Activated T-cell treated with anti-CD3 and anti-CD28 coated beads, Interleukin-2, amount 50 U/mL, for 72 hours (primary cell): ENCODE measurements at regions not wholly inside any gene's neighbourhood (a gene's known extent, or its start where the extent isn't known, plus 50 kb on each side); places are given as distances from the start of the nearest gene placed in this dataset.

Experiments
- ATAC-seq, 2 donors: fragments of 150-1000 bp; cut with Tn5 transposase; replicated peaks in 1 of 2; 2 replicates each; pipeline ENCODE4 v1.10.0; 2021; ENCODE audit warnings: moderate library complexity in 2 of 2, mild to moderate bottlenecking in 1 of 2
- DNase-seq, 2 donors: peaks; one replicate each; pipeline ENCODE4 v3.0.0; 2021 to 2022; ENCODE audit warnings: mixed read lengths in 1 of 2
- H3K27ac Mint-ChIP-seq: one replicate; pipeline ENCODE4 v1.8.0; 2022; ENCODE audit warnings: mild to moderate bottlenecking, moderate library complexity, mixed read lengths
- H3K27me3 Mint-ChIP-seq: one replicate; pipeline ENCODE4 v1.8.0; 2022; ENCODE audit warnings: low read depth, mixed read lengths
- H3K36me3 Mint-ChIP-seq, 2 donors: one replicate each; pipeline ENCODE4 v1.8.0; 2022; ENCODE audit warnings: mixed read lengths in 2 of 2, mild to moderate bottlenecking in 1 of 2; ENCODE audit not compliant: insufficient read depth in 2 of 2
- H3K4me1 Mint-ChIP-seq: one replicate; pipeline ENCODE4 v1.8.0; 2022; ENCODE audit warnings: low read depth, mixed read lengths
- H3K4me3 Mint-ChIP-seq, 2 donors: one replicate each; pipeline ENCODE4 v1.8.0; 2022; ENCODE audit warnings: mild to moderate bottlenecking in 2 of 2, mixed read lengths in 2 of 2, moderate library complexity in 2 of 2
- H3K9me3 Mint-ChIP-seq, 2 donors: one replicate each; pipeline ENCODE4 v1.8.0; 2022; ENCODE audit warnings: mixed read lengths in 2 of 2

GRCh38 chr1:230549625-230550024 lies 92.7 kb upstream of the COG2 start:
- Mint-ChIP-seq H3K4me3 (no peak overlapping the region), H3K4me1 (no peaks in the 10 kb centered on the region), H3K27ac (no peak overlapping the region), H3K9me3 (no peaks in the 10 kb centered on the region), H3K27me3 (peaks cover 33% of the 10 kb centered on the region), H3K36me3 (no peaks in the 10 kb centered on the region)
- ATAC-seq: no peak
- no peak for DNase-seq

- Mint-ChIP-seq H3K4me1 (no peaks in the 10 kb centered on the region), H3K27ac (no peak overlapping the region), H3K4me3 (no peak overlapping the region), H3K9me3 (no peaks in the 10 kb centered on the region), H3K36me3 (no peaks in the 10 kb centered on the region), H3K27me3 (peaks cover 28% of the 10 kb centered on the region)
- DNase-seq: no peak
- ATAC-seq: no peak
Measured at GRCh38 chr1:230548997-230549396, 93.3 kb upstream of the COG2 start.

GRCh38 chr1:230548357-230548756 lies 93.9 kb upstream of the COG2 start:
- no peaks in the 10 kb centered on the region for H3K9me3 Mint-ChIP-seq
- DNase-seq (no peak), ATAC-seq (no peak)
- peaks cover 21% of the 10 kb centered on the region for H3K27me3 Mint-ChIP-seq
- no peaks in the 10 kb centered on the region for H3K36me3 Mint-ChIP-seq
- no peaks in the 10 kb centered on the region for H3K4me1 Mint-ChIP-seq
- H3K27ac Mint-ChIP-seq: no peak overlapping the region
- H3K4me3 Mint-ChIP-seq: no peak overlapping the region

- ATAC-seq (no peak), DNase-seq (no peak)
- peaks cover 11% of the 10 kb centered on the region for H3K4me1 Mint-ChIP-seq
- H3K36me3 Mint-ChIP-seq: no peaks in the 10 kb centered on the region
- peaks cover 9% of the 10 kb centered on the region for H3K27me3 Mint-ChIP-seq
- no peak overlapping the region for H3K27ac Mint-ChIP-seq
- H3K4me3 Mint-ChIP-seq: no peak overlapping the region
- no peaks in the 10 kb centered on the region for H3K9me3 Mint-ChIP-seq
Measured at GRCh38 chr1:230545181-230545580, 97.1 kb upstream of the COG2 start.

- no peak overlapping the region for H3K4me3 Mint-ChIP-seq
- H3K27me3 Mint-ChIP-seq: peaks cover 9% of the 10 kb centered on the region
- DNase-seq (no peak), ATAC-seq (no peak)
- peaks cover 11% of the 10 kb centered on the region for H3K4me1 Mint-ChIP-seq
- no peaks in the 10 kb centered on the region for H3K36me3 Mint-ChIP-seq
- no peaks in the 10 kb centered on the region for H3K9me3 Mint-ChIP-seq
- no peak overlapping the region for H3K27ac Mint-ChIP-seq
Measured at GRCh38 chr1:230544758-230545157, 97.5 kb upstream of the COG2 start.

GRCh38 chr1:230543085-230543484 lies 99.2 kb upstream of the COG2 start:
- H3K27me3 Mint-ChIP-seq: no peaks in the 10 kb centered on the region
- H3K4me3 Mint-ChIP-seq: no peak overlapping the region
- H3K9me3 Mint-ChIP-seq: no peaks in the 10 kb centered on the region
- DNase-seq: no peak
- no peak for ATAC-seq
- H3K27ac Mint-ChIP-seq: no peak overlapping the region
- H3K4me1 Mint-ChIP-seq: peaks cover 11% of the 10 kb centered on the region
- H3K36me3 Mint-ChIP-seq: no peaks in the 10 kb centered on the region

- Mint-ChIP-seq H3K27ac (no peak overlapping the region), H3K4me1 (peaks cover 11% of the 10 kb centered on the region), H3K9me3 (no peaks in the 10 kb centered on the region), H3K4me3 (no peak overlapping the region), H3K36me3 (no peaks in the 10 kb centered on the region), H3K27me3 (no peaks in the 10 kb centered on the region)
- DNase-seq (no peak), ATAC-seq (no peak)
Measured at GRCh38 chr1:230542681-230543080, 99.6 kb upstream of the COG2 start.

GRCh38 chr1:230542054-230542453 lies 100.2 kb upstream of the COG2 start:
- H3K27me3 Mint-ChIP-seq: no peaks in the 10 kb centered on the region
- peak; percentile 67 for DNase-seq
- H3K9me3 Mint-ChIP-seq: no peaks in the 10 kb centered on the region
- H3K4me3 Mint-ChIP-seq: peak overlapping the region; percentile 1 to 35
- ATAC-seq: peak; percentile 98 to 99
- H3K4me1 Mint-ChIP-seq: peaks cover 11% of the 10 kb centered on the region
- no peak overlapping the region for H3K27ac Mint-ChIP-seq
- H3K36me3 Mint-ChIP-seq: no peaks in the 10 kb centered on the region

GRCh38 chr1:230541306-230541705 lies 101.0 kb upstream of the COG2 start:
- DNase-seq: no peak
- H3K27ac Mint-ChIP-seq: no peak overlapping the region
- no peaks in the 10 kb centered on the region for H3K36me3 Mint-ChIP-seq
- H3K4me1 Mint-ChIP-seq: peaks cover 11% of the 10 kb centered on the region
- H3K9me3 Mint-ChIP-seq: no peaks in the 10 kb centered on the region
- H3K27me3 Mint-ChIP-seq: peaks cover 2% of the 10 kb centered on the region
- H3K4me3 Mint-ChIP-seq: no peak overlapping the region
- ATAC-seq: no peak

GRCh38 chr1:230540421-230541155 lies 101.7 kb upstream of the COG2 start:
- H3K36me3 Mint-ChIP-seq: no peaks in the 10 kb centered on the region

GRCh38 chr1:230537456-230537855 lies 104.8 kb upstream of the COG2 start:
- Mint-ChIP-seq H3K4me1 (peaks cover 9% of the 10 kb centered on the region), H3K36me3 (peaks cover 5 to 10% of the 10 kb centered on the region in 2 donors), H3K9me3 (peaks cover 5 to 8% of the 10 kb centered on the region in 2 donors), H3K27ac (no peak overlapping the region), H3K4me3 (no peak overlapping the region), H3K27me3 (peaks cover 8% of the 10 kb centered on the region)
- ATAC-seq (no peak), DNase-seq (no peak)

More at GRCh38 chr1:230540421-230541155, 101.7 kb upstream of the COG2 start:
- ATAC-seq (no peak), DNase-seq (no peak)
- no peaks in the 10 kb centered on the region for H3K9me3 Mint-ChIP-seq
- peaks cover 11% of the 10 kb centered on the region for H3K4me1 Mint-ChIP-seq
- no peak overlapping the region for H3K27ac Mint-ChIP-seq
- H3K4me3 Mint-ChIP-seq: no peak overlapping the region
- H3K27me3 Mint-ChIP-seq: peaks cover 8% of the 10 kb centered on the region

GRCh38 chr1:230536641-230537155 lies 105.6 kb upstream of the COG2 start:
- Mint-ChIP-seq H3K9me3 (peaks cover 5 to 8% of the 10 kb centered on the region in 2 donors), H3K36me3 (peaks cover 5 to 10% of the 10 kb centered on the region in 2 donors), H3K4me3 (no peak overlapping the region), H3K4me1 (peaks cover 2% of the 10 kb centered on the region), H3K27me3 (peaks cover 8% of the 10 kb centered on the region), H3K27ac (no peak overlapping the region)
- ATAC-seq (no peak), DNase-seq (no peak)

- Mint-ChIP-seq H3K9me3 (peaks cover 8 to 10% of the 10 kb centered on the region in 2 donors), H3K36me3 (peaks cover 7 to 10% of the 10 kb centered on the region in 2 donors), H3K27ac (no peak overlapping the region), H3K4me3 (no peak overlapping the region), H3K27me3 (peaks cover 18% of the 10 kb centered on the region), H3K4me1 (no peaks in the 10 kb centered on the region)
- DNase-seq: no peak
- ATAC-seq: no peak
Measured at GRCh38 chr1:230534224-230534623, 108.1 kb upstream of the COG2 start.

- Mint-ChIP-seq H3K4me3 (no peak overlapping the region), H3K9me3 (peaks cover 8 to 10% of the 10 kb centered on the region in 2 donors), H3K27me3 (peaks cover 19% of the 10 kb centered on the region), H3K4me1 (no peaks in the 10 kb centered on the region), H3K27ac (no peak overlapping the region), H3K36me3 (peaks cover 8 to 10% of the 10 kb centered on the region in 2 donors)
- DNase-seq (no peak), ATAC-seq (no peak)
Measured at GRCh38 chr1:230531103-230531502, 105.0 kb upstream of the PGBD5 start.
